Muscle layer of colon (tissue), 2 donors: ENCODE measurements at regions not wholly inside any gene's neighbourhood (a gene's known extent, or its start where the extent isn't known, plus 50 kb on each side); places are given as distances from the start of the nearest gene placed in this dataset.
"Not testable (repeated sequence)": the region's sequence is repeated elsewhere in the genome, so short reads cannot be mapped to it uniquely, and the experiment has no call there.

Experiments
- H3K27ac ChIP-seq: one replicate; pipeline ENCODE4 v1.7.0; 2013; ENCODE audit warnings: low read depth, mild to moderate bottlenecking, low read length, moderate library complexity
- H3K27me3 ChIP-seq, 2 donors: one replicate each; pipeline ENCODE4 v1.7.0; 2013; ENCODE audit warnings: low read length in 2 of 2, mild to moderate bottlenecking in 2 of 2; ENCODE audit not compliant: insufficient read depth in 2 of 2, control insufficient read depth in 1 of 2
- H3K36me3 ChIP-seq: one replicate; pipeline ENCODE4 v1.7.0; 2013; ENCODE audit warnings: mild to moderate bottlenecking, low read length; ENCODE audit not compliant: insufficient read depth
- H3K4me1 ChIP-seq: one replicate; pipeline ENCODE4 v1.7.0; 2013; ENCODE audit warnings: mild to moderate bottlenecking, low read length; ENCODE audit not compliant: insufficient read depth
- H3K4me3 ChIP-seq, 2 donors: one replicate each; pipeline ENCODE4 v1.7.0; 2013; ENCODE audit warnings: low read length in 2 of 2, low read depth in 1 of 2, mild to moderate bottlenecking in 1 of 2, moderate library complexity in 1 of 2
- H3K9ac ChIP-seq: one replicate; pipeline ENCODE4 v1.7.0; 2013; ENCODE audit warnings: low read length
- H3K9me3 ChIP-seq: one replicate; pipeline ENCODE4 v1.7.0; 2013; ENCODE audit warnings: mild to moderate bottlenecking, low read length
- donor health status: abdominal sarcoma.
- donor health status: Adenocarcinoma of cecum.

GRCh38 chr10:100623521-100624230 lies 87.9 kb downstream of the HIF1AN start:
- Histone ChIP-seq H3K27me3 (peaks cover 23 to 57% of the 10 kb centered on the region in 2 donors), H3K27ac (no peak overlapping the region), H3K4me3 (no peak overlapping the region), H3K9ac (no peak overlapping the region), H3K36me3 (no peaks in the 10 kb centered on the region), H3K9me3 (no peaks in the 10 kb centered on the region), H3K4me1 (no peaks in the 10 kb centered on the region)

- no peaks in the 10 kb centered on the region for H3K4me1 ChIP-seq
- H3K9ac ChIP-seq, result no peak overlapping the region
- no peaks in the 10 kb centered on the region for H3K36me3 ChIP-seq
- H3K27me3 ChIP-seq, result peaks cover 23 to 57% of the 10 kb centered on the region in 2 donors
- H3K4me3 ChIP-seq, result no peak overlapping the region
- no peak overlapping the region for H3K27ac ChIP-seq
- no peaks in the 10 kb centered on the region for H3K9me3 ChIP-seq
Measured at GRCh38 chr10:100624298-100624697, 88.6 kb downstream of the HIF1AN start.

- Histone ChIP-seq H3K9ac (no peak overlapping the region), H3K27ac (no peak overlapping the region), H3K4me1 (no peaks in the 10 kb centered on the region), H3K9me3 (no peaks in the 10 kb centered on the region), H3K27me3 (peaks cover 14 to 50% of the 10 kb centered on the region in 2 donors), H3K36me3 (no peaks in the 10 kb centered on the region), H3K4me3 (no peak overlapping the region)
Measured at GRCh38 chr10:100625816-100626215, 90.1 kb downstream of the HIF1AN start.

- no peaks in the 10 kb centered on the region for H3K4me1 ChIP-seq
- H3K36me3 ChIP-seq, result no peaks in the 10 kb centered on the region
- H3K9ac ChIP-seq, result no peak overlapping the region
- H3K27ac ChIP-seq, result no peak overlapping the region
- H3K9me3 ChIP-seq, result no peaks in the 10 kb centered on the region
- no peak overlapping the region for H3K4me3 ChIP-seq
- H3K27me3 ChIP-seq, result peaks cover 9 to 39% of the 10 kb centered on the region in 2 donors
Measured at GRCh38 chr10:100628061-100628460, 92.3 kb downstream of the HIF1AN start.

- Histone ChIP-seq H3K9me3 (no peaks in the 10 kb centered on the region), H3K4me3 (no peak overlapping the region), H3K9ac (no peak overlapping the region), H3K36me3 (no peaks in the 10 kb centered on the region), H3K27me3 (peaks cover 1 to 18% of the 10 kb centered on the region in 2 donors), H3K27ac (no peak overlapping the region), H3K4me1 (no peaks in the 10 kb centered on the region)
Measured at GRCh38 chr10:100631192-100631591, 95.4 kb downstream of the HIF1AN start.

GRCh38 chr10:100632027-100632426 lies 96.3 kb downstream of the HIF1AN start:
- Histone ChIP-seq H3K27me3 (peaks cover 0 to 18% of the 10 kb centered on the region in 2 donors), H3K36me3 (no peaks in the 10 kb centered on the region), H3K9ac (no peak overlapping the region), H3K4me1 (no peaks in the 10 kb centered on the region), H3K27ac (no peak overlapping the region), H3K9me3 (no peaks in the 10 kb centered on the region), H3K4me3 (no peak overlapping the region)

- Histone ChIP-seq H3K9me3 (no peaks in the 10 kb centered on the region), H3K9ac (no peak overlapping the region), H3K27me3 (peaks cover under 1 to 22% of the 10 kb centered on the region in 2 donors), H3K4me1 (no peaks in the 10 kb centered on the region), H3K4me3 (no peak overlapping the region), H3K36me3 (no peaks in the 10 kb centered on the region), H3K27ac (no peak overlapping the region)
Measured at GRCh38 chr10:100634034-100634433, 98.3 kb downstream of the HIF1AN start.

- Histone ChIP-seq H3K27me3 (peaks cover 7 to 26% of the 10 kb centered on the region in 2 donors), H3K36me3 (no peaks in the 10 kb centered on the region), H3K4me1 (no peaks in the 10 kb centered on the region), H3K27ac (no peak overlapping the region), H3K9ac (no peak overlapping the region), H3K9me3 (no peaks in the 10 kb centered on the region), H3K4me3 (no peak overlapping the region)
Measured at GRCh38 chr10:100636848-100637553, 101.3 kb downstream of the HIF1AN start.

GRCh38 chr10:100637785-100638184 lies 102.0 kb downstream of the HIF1AN start:
- no peak overlapping the region for H3K27ac ChIP-seq

GRCh38 chr10:100638969-100639368 lies 103.2 kb downstream of the HIF1AN start:
- H3K4me1 ChIP-seq, H3K27ac ChIP-seq, H3K9me3 ChIP-seq, H3K36me3 ChIP-seq, H3K4me3 ChIP-seq, H3K9ac ChIP-seq: not testable (repeated sequence)
- H3K27me3 ChIP-seq, result peaks cover 7 to 26% of the 10 kb centered on the region in 2 donors

More at GRCh38 chr10:100637785-100638184, 102.0 kb downstream of the HIF1AN start:
- Histone ChIP-seq H3K4me3 (no peak overlapping the region), H3K36me3 (no peaks in the 10 kb centered on the region), H3K9me3 (no peaks in the 10 kb centered on the region), H3K9ac (no peak overlapping the region), H3K27me3 (peaks cover 7 to 26% of the 10 kb centered on the region in 2 donors), H3K4me1 (no peaks in the 10 kb centered on the region)

- H3K27ac ChIP-seq, result no peak overlapping the region
- H3K27me3 ChIP-seq, result peaks cover 16 to 34% of the 10 kb centered on the region in 2 donors
- no peak overlapping the region for H3K4me3 ChIP-seq
- no peaks in the 10 kb centered on the region for H3K9me3 ChIP-seq
- no peaks in the 10 kb centered on the region for H3K4me1 ChIP-seq
- H3K36me3 ChIP-seq, result no peaks in the 10 kb centered on the region
- no peak overlapping the region for H3K9ac ChIP-seq
Measured at GRCh38 chr10:100642295-100642994, 102.9 kb upstream of the PAX2 start.
